ENCODE measurements at regions not wholly inside any gene's neighbourhood (a gene's known extent, or its start where the extent isn't known, plus 50 kb on each side); places are given as distances from the start of the nearest gene placed in this dataset.

- Histone ChIP-seq H3K27me3 (no peaks in the 10 kb centered on the region), H3K9me3 (no peaks in the 10 kb centered on the region), H3K4me3 (ENCODE audit: low read depth in 1 of 2, low read length in 1 of 2) (no peak overlapping the region), H3K36me3 (no peaks in the 10 kb centered on the region), H3K27ac (no peak overlapping the region), H3K4me1 (ENCODE audit: control insufficient read depth in 1 of 2, insufficient read depth in 1 of 2, low read depth in 1 of 2, low read length in 1 of 2) (no peaks in the 10 kb centered on the region)
- TF ChIP-seq CTCF (IDR thresholded peaks at IDR 0.05) = no peak
Observed at GRCh38 chrX:74231625-74232024, 72.4 kb upstream of the ZCCHC13 start.

- Histone ChIP-seq H3K4me1 (ENCODE audit: control insufficient read depth in 1 of 2, insufficient read depth in 1 of 2, low read depth in 1 of 2, low read length in 1 of 2) (no peaks in the 10 kb centered on the region), H3K36me3 (no peaks in the 10 kb centered on the region), H3K9me3 (no peaks in the 10 kb centered on the region), H3K27me3 (no peaks in the 10 kb centered on the region), H3K27ac (no peak overlapping the region), H3K4me3 (ENCODE audit: low read depth in 1 of 2, low read length in 1 of 2) (no peak overlapping the region)
- TF ChIP-seq CTCF (IDR thresholded peaks at IDR 0.05) = no peak
Observed at GRCh38 chrX:74230094-74230493, 73.9 kb upstream of the ZCCHC13 start.

GRCh38 chrX:74225111-74225510, 78.9 kb upstream of the ZCCHC13 start:
- Histone ChIP-seq H3K36me3 (no peaks in the 10 kb centered on the region), H3K9me3 (no peaks in the 10 kb centered on the region), H3K27me3 (no peaks in the 10 kb centered on the region), H3K4me1 (ENCODE audit: control insufficient read depth in 1 of 2, insufficient read depth in 1 of 2, low read depth in 1 of 2, low read length in 1 of 2) (no peaks in the 10 kb centered on the region), H3K27ac (no peak overlapping the region), H3K4me3 (ENCODE audit: low read depth in 1 of 2, low read length in 1 of 2) (no peak overlapping the region)
- TF ChIP-seq CTCF (IDR thresholded peaks at IDR 0.05) = no peak

GRCh38 chrX:74220277-74220676, 83.7 kb upstream of the ZCCHC13 start:
- H3K27me3 ChIP-seq = no peaks in the 10 kb centered on the region
- no peak for TF ChIP-seq CTCF (IDR thresholded peaks at IDR 0.05)
- H3K9me3 ChIP-seq = no peaks in the 10 kb centered on the region
- peaks cover 13% of the 10 kb centered on the region for H3K36me3 ChIP-seq
- no peak overlapping the region for H3K4me3 ChIP-seq (ENCODE audit: low read depth in 1 of 2, low read length in 1 of 2)
- H3K27ac ChIP-seq = no peak overlapping the region
- H3K4me1 ChIP-seq (ENCODE audit: control insufficient read depth in 1 of 2, insufficient read depth in 1 of 2, low read depth in 1 of 2, low read length in 1 of 2) = no peaks in the 10 kb centered on the region

GRCh38 chrX:74218895-74219294, 85.1 kb upstream of the ZCCHC13 start:
- Histone ChIP-seq H3K4me3 (ENCODE audit: low read depth in 1 of 2, low read length in 1 of 2) (no peak overlapping the region), H3K9me3 (no peaks in the 10 kb centered on the region)
- TF ChIP-seq CTCF (IDR thresholded peaks at IDR 0.05) = no peak

GRCh38 chrX:74216421-74216820, 87.6 kb upstream of the ZCCHC13 start:
- H3K27ac ChIP-seq = no peak overlapping the region
- H3K4me1 ChIP-seq (ENCODE audit: control insufficient read depth in 1 of 2, insufficient read depth in 1 of 2, low read depth in 1 of 2, low read length in 1 of 2) = no peaks in the 10 kb centered on the region
- TF ChIP-seq CTCF (IDR thresholded peaks at IDR 0.05) = no peak
- no peaks in the 10 kb centered on the region for H3K27me3 ChIP-seq
- H3K4me3 ChIP-seq (ENCODE audit: low read depth in 1 of 2, low read length in 1 of 2) = no peak overlapping the region
- peaks cover 20% of the 10 kb centered on the region for H3K36me3 ChIP-seq
- no peaks in the 10 kb centered on the region for H3K9me3 ChIP-seq

More at GRCh38 chrX:74218895-74219294, 85.1 kb upstream of the ZCCHC13 start:
- Histone ChIP-seq H3K27me3 (no peaks in the 10 kb centered on the region), H3K27ac (no peak overlapping the region), H3K36me3 (peaks cover 20% of the 10 kb centered on the region), H3K4me1 (ENCODE audit: control insufficient read depth in 1 of 2, insufficient read depth in 1 of 2, low read depth in 1 of 2, low read length in 1 of 2) (no peaks in the 10 kb centered on the region)
